GM18861 (cell line): ENCODE measurements at regions not wholly inside any gene's neighbourhood (a gene's known extent, or its start where the extent isn't known, plus 50 kb on each side); places are given as distances from the start of the nearest gene placed in this dataset.

ENCODE experiments used
- ATAC-seq: cut with Tn5 transposase; IDR thresholded peaks from one replicate; pipeline ENCODE4 v1.9.1; 2021; ENCODE audit not compliant: unreplicated experiment

DNA sequence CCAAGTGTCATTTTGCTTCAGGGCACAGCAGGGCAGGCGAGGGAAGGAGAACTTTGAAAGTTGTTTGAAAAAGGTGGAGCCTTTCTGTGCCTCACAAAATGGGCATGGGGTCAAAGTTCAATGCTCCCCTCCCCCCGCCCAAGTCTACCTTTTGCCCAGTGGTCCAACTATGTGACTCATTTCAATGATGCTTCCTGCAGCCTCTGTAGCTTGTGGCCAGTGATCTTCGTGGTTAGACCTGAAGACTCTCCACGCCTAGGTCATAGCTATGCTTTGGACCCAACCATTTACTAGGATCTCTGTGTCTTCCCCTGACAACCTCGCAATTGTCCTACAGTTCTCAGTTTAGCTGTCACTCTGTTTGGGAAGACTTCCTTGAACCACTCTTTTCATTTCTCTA, 280.3 kb upstream of the GJB5 start:
- no peak for ATAC-seq

DNA sequence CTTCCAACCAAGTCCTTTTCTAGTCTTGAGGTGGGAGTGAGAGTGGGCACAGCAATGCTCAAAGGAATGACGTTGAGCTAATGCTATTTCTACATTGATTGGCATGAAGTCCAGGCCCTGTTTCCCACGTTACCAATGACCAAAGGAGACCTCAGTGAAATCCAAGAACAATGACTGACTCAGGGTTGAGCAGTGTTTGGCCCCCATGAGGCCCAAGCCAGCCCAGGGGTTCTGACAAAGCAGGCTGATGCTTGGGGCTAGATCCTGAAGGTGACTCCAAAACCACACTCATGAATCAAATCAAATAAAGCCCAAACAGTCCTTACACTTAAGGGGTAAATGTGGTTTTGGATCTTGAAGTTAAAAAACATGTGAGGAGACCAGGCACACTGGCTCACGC, 278.5 kb upstream of the GJB5 start:
- ATAC-seq, result no peak

DNA sequence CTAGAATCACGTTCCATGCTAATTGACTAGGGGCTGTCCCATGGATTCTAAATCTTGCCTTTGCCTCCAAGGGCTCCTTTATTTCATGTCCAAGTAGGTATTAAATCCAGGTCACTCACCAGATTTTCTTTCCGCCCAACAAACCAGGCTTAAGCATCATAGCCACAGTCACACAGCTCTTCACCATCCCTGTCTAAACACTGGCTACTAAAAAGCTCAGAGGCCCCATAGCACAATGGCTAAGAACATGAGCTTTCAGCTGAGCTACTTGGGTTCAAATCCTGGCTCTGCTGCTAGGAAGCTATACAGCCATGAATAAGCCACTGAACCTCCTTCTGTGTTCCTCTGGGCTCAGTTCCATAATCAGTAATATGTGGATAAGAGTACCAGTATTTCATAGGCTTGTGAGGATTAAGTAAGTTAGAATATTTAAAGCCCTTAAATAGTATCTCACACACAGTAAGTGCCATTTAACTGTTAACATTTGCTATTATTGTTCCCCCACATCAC, 277.2 kb upstream of the GJB5 start:
- no peak for ATAC-seq

DNA sequence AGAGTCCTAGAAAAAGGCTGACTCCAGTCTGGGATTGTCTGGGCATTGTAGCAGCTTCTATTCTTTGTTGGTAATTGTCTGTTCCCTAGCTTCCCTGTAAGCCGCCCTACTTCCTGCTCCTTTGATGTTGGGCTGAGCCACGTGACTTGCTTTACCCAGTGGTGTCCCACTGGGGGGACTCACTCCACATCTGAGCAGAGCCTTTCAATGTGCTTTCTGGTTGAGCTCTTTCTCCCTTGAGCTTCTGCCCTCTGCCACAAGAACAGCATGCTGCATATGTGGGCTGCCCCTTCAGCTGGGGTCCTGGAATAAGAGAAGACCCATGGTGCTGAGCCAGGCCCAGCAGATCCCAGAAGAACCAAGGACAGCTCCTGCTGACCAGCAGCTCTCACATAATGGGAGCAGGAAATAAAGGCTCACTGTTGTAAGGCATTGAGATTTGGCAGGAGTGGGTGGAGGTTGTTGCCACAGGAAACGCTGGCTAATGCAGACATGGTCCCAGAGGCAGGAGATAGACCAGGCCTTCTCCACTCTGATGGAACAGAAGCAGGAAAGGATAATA, 276.3 kb upstream of the GJB5 start:
- ATAC-seq, result no peak

DNA sequence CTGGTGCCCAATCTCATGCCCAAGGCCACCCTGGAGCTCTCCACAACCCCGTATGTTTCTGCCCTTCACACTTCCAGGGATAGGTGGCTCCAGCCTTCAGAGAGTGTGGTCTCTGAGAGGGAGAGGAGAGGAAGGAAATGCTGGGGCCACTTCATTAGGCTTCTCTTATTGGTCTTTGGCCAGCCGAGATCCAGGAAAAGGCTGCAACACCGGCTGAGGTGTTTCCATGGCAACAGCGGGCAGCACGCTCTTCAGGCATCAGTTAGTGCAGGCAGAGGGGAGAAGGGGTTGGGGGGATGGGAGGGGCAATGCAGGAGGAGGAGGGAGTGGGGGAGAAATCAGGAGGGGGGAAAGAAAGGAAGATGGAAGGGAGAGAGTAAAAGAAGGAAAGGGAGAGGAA, 275.1 kb upstream of the GJB5 start:
- no peak for ATAC-seq

DNA sequence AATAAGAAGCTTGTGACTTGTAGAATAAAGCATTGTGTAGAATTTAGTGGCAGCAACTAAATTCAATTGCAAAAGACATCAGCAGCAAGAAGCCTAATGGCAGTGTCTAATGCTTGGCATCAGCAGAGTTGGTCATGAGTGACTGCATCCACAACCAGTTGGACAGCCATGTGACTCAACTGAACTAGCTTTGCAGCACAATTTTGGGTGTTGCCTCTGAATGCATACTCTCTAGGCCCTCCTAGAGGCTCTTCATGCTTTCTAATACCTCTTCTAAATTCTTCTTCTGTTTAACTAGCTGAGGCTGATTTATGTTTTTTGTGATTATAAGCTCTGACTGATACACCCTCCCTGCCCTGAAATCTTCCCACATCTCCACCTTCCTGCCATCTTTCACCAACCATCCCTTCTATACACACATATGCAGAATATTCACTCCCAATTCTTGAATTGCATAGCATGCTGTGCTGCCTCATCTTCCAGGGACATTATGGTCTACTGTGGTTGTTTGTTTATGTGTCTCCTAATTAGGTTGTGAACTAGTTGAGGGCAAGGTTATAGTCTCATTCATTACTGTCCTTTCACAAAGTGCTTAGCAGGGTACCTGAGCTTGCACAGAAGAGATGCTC, 266.7 kb upstream of the GJB5 start:
- no peak for ATAC-seq

DNA sequence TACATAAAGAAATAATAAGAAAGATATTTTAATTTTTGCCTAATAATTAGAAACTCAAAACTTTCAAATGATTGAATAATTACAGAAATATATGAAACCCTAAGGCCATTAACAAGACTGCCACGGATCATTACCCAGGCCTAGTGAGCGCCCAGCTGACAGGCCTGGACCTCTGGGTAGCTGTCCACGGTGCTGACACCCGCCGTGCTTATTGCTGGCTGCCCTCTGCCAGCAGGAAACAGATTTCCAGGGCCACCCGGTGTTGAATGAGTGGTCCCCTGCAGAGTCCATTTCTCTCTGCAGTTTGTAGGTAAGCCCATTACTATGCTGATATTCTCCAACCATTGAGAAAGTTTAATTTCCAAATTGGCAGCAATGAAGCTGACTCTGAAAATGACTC, 254.4 kb upstream of the GJB5 start:
- no peak for ATAC-seq

DNA sequence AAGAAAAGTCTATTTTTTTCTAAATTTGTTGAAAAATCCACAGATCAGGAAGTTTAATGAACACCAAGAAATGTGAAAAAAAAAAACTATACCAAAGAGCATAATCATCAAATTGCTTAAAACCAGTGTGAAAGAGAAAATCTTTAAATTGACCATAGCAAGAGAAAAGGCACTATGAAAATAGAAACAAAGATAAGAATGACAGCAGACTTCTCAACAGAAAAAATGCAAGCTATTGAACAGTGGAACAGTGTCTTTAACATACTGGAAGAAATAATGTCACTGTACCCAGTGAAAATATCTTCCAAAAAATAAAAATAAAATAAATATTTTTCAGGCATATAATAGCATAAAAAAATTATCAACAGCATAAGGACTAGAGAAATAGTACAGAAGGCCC, 243.0 kb upstream of the GJB5 start:
- no peak for ATAC-seq

DNA sequence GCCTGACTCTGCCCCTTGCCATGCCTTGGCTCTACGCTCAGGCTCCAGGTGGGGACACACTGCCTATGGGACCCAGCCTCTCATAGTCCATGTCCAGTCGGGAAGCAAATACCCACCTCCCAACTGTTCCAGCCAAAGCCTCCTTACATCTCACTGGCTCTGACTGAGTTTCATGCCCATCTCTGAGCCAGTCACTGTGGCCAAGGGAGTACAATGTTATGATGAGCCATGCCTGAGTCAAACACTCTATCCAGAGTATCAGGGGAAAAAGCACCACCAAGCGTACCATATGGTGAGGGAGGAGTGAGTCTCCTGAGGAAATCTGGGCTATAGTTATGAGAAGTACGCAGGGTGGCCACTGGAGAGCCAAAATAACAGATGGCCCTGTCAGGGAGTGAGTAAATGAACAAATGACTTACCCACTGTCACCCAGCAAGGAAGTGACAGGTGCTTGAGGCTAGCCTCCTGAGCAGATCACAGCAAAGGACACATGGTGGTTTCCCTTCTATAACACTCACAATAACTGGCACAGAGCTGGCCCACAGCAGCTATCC, 236.6 kb upstream of the GJB5 start:
- ATAC-seq, result no peak

DNA sequence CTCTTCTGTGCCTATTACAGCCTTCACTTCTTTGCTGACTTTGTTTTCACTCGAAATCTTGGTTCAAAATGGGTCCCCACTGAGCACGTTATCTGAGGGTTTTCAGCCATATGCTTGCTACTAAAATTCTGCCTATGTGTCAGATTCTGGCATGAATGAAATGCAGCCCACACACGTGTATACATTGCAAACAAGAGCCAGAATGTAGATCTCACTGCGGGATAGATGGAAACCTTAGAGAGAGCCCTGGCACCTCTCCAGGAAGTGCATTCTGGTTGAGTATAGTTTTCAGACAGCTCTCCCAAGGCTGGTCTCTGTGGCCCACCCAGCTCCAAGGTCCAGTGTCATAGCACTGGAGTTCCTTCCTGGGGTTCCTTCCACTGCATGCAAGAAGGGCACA, 234.7 kb upstream of the GJB5 start:
- ATAC-seq, result no peak

DNA sequence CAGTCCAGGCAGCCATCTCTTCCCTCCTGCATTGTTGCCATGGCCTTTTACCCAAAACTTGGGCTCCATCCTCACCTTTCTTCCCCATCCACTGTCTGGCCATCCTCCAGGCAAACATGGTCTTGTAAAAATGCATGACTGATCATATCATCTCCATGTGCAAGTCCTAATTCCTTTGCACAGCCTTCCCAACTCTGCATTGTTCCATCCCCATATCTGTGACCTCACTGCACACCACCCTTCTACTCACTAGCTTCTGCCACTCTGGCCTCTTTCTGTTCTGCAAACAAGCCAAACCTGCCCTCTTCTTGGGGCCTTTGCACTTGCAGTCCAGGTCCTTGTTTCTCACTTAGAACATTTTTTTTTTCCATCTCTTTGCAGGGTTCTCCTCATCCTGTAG, 230.1 kb upstream of the GJB5 start:
- ATAC-seq, result no peak

DNA sequence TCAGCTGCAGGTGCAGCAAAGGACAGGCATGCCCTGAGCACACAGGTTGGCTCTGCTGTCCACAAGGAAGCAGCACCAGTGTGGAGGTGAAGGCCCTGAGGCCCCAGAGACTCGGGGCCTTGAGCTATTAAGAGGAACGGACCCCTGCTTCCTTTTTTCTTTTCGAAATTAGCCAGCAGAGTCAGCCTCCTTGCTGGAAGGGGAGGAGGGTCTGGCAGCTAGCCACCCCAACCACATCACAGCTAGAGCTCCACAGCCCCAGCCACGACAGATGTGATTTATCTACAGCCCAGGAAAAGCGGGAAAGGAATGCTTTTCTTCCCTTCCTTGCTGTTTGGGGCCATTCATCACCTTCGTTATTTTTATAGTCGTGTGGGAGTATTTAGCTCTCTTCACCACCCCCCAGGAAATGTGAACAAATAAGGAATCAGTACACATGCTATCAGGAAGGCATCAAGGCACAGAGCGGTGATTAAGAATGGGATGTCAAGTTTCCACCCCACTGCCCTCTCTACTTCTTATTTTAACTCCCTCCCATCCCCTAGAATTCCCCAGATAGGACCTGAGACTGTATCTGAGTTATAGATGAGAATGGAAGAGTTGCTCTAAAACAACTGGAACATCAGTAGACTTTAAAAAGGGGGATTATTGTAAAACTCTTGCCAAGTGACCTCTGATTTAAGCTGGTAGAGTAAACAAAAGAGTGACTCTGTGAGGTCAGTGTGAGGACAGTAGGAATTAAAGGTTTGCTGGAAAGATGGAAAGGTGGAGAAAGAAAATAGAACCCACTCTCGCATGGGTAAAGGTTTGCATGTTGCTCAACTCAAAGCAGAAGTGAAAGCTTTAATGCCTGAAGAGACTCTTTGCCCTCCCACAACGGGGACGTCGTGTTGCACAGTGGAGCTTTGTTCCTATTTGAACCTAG, 224.7 kb upstream of the GJB5 start:
- ATAC-seq, result peak; percentile 59

DNA sequence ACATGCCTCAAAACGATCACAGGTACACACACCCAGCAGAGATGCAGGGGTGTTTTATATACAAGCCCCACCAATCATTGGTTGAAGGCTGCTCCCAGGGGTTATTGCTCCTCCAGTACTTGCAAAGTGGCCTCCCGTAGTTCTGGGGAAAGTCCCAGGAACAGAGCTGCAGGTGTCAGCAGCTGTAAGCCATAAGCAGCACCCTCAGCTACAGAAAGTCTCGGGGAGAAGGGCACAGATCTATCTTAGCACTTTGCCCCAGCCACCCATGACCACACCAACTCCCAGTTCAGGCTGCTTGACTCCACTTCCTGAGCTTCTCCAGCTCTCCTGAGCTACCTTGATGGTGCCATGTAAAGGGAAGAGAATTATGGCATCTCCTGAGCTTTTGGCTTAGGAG, 222.7 kb upstream of the GJB5 start:
- no peak for ATAC-seq

DNA sequence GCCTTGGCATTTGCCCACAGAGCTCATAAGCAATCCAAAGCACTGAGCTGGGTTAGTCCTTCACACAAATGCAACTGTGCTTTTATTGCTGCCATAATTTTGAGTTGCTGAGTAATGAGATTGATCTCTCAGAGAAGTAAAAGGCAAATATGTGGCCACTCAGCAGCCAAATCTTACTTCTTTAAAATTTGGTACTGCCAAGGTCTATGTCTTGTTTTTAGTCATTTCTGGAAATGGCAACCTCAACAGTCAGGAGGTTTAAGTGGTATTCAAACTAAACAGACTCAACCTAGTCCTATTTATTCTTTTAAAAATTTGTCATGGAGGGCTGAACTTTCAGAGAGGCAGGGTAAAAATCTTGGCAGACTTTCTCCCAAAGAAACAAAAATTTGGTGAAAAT, 216.4 kb upstream of the GJB5 start:
- no peak for ATAC-seq

DNA sequence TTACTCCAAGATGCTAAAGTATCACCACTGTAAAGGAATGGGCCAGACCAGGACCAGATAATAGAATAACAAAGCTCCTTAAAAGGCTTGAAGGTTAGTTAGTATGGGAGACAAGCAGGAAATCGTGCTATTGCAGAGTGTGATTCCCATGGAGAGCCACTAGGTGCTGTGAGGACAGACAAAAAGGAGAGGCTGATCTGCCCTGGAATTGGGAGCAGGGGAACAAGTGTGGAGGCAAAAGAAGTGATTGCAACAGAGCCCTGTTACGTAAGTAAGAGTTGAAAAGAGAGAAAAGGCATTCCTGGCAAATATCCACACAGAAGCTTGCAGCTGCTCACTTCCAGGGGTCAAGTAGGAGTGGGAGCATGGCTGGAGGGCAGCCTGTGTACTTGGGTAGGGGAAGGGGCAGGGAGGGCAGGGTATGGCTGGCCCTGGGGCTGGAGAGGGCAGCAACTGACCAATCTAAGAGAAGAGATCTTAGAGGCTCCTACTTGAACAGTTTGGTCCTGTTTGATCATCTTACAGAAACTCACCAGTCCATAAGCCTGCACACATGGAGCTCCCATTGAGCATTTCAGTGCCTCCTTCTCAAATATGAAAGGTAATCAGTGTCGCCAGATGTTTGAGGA, 207.7 kb upstream of the GJB5 start:
- ATAC-seq, result no peak

DNA sequence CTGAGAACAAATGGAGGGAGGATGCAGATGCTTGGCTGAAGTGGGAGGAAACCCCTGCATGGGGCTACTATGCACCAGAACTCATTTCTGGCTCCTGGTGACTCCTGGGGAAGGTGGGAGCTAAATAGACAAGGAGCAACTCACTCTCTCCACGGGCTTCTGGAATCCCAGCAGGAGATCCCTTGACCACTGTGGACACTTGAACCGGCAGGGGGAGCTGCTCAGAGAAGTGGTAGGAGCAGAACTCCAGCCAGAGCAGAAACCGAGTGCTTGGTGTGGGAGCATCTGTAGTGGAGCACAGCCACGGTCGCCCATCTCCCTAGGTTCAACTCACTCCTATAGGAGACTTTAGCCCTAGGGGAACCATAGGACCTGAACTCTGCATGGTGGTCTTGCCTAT, 205.6 kb upstream of the GJB5 start:
- ATAC-seq, result no peak

DNA sequence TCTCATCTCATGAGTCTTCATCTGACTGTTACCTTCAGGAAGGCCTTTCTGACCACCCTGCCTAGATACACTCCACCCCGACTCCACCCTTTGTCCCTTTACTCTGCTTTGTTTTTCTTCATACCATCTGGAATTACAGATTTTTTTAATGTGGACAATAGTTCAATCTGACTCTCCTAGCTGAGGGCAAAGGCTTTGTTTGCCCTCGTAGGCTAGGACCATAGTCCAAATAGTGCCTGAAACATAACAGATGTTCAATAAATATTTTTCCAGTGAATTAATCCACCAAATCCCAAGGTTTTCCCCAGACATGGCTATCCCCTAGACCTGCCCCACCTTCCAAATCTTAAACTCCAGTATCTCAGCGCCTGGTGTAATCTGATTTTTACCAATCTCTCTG, 176.5 kb upstream of the GJB5 start:
- ATAC-seq, result no peak

DNA sequence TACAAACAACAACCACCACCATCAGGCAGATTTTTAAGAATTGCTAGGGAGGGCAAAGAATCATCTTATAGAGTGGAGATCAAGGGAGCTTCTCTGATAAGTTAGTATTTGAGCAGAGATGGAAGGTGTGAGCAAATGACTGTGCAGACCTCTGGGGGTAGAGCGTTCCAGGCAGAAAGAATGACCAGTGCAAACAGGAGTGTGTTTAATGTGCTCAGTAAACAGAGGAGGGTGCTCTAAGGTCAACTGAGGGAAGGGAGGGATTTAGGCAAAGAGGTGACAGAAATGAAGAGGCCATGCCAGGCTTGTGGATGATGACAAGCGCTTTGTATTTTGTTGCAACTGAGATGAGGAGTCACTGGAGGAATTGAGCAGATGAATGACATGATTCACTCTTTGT, 172.5 kb upstream of the GJB5 start:
- ATAC-seq, result no peak

DNA sequence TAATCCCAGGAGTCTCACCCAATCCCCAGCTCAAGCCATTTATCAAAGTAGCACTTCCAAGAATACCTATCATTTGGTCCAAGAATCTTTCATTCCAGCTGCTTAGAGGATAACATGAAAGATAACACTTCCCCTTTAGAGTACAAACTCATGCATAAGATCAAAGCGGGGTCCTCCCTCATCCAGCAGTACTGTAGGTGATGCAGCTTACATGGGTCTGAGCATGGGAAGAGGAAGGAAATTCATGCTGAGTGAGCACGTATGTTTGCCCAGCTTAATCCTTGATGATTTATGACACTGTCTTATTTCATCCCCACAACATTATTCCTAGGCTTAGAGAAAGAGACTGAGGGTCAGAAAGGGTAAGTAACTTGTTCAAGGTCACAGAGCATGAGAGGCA, 167.1 kb upstream of the GJB5 start:
- no peak for ATAC-seq

DNA sequence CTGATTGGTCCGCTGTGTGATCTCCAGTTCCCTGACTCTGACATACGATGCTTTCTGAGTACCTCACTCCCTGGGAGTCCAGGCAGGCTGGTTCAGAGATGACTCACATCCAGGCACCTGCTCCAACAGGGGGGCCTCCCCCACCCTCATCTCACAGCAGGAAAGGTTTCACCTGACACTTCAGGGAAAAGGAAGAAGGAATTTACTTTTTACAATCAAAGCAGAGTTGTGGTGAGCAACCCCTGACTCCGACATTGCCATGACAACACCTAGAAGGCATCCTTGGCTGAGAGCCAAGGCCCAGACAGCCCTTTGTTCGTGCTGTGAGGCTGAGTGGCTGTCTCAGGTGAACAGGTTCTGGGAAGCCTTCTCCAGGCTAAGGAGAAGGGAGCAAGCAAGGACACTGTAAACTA, 164.6 kb upstream of the GJB5 start:
- no peak for ATAC-seq
